Uterus (tissue), 2 donors: ENCODE measurements at regions not wholly inside any gene's neighbourhood (a gene's known extent, or its start where the extent isn't known, plus 50 kb on each side); places are given as distances from the start of the nearest gene placed in this dataset.

ENCODE experiments used
- POLR2A ChIP-seq, 2 donors: fragments of 450-650 bp; IDR thresholded peaks; one replicate each; pipeline ENCODE4 v1.6.1; 2016; ENCODE audit warnings: antibody characterized with exemption in 2 of 2, mild to moderate bottlenecking in 1 of 2, moderate library complexity in 1 of 2
- TF ChIP-seq, protein P1 (sequence below), 4 experiments: fragments of 200-600 bp in 2 of 4; fragments of 450-650 bp in 2 of 4; sonication (generic) in 2 of 4; IDR thresholded peaks; one replicate each; pipeline ENCODE4 v1.5.1; 2016 to 2019; ENCODE audit warnings: antibody characterized with exemption in 4 of 4, mild to moderate bottlenecking in 2 of 4, moderate library complexity in 1 of 4

DNA sequence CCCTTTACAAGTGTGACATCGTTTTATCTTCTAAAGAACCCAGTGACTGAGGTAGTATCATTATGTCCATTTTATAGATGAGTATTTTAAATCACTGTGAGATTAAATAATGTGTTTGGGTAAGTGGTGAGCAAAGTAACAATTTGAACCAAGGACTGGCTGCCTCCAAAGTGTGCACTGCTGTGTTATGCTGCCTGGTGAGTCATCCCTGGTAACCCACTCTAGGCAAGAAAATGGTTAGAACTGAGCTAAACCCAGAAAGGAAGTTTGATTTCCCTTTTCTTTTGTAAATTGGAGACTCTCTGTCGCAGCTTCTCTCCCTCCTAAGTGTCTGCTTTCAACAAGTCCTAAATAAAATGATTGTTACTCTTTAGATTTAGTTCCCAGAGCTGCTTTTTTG lies 342.8 kb upstream of the KAZN start:
- TF ChIP-seq, protein P1, sequence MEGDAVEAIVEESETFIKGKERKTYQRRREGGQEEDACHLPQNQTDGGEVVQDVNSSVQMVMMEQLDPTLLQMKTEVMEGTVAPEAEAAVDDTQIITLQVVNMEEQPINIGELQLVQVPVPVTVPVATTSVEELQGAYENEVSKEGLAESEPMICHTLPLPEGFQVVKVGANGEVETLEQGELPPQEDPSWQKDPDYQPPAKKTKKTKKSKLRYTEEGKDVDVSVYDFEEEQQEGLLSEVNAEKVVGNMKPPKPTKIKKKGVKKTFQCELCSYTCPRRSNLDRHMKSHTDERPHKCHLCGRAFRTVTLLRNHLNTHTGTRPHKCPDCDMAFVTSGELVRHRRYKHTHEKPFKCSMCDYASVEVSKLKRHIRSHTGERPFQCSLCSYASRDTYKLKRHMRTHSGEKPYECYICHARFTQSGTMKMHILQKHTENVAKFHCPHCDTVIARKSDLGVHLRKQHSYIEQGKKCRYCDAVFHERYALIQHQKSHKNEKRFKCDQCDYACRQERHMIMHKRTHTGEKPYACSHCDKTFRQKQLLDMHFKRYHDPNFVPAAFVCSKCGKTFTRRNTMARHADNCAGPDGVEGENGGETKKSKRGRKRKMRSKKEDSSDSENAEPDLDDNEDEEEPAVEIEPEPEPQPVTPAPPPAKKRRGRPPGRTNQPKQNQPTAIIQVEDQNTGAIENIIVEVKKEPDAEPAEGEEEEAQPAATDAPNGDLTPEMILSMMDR (IDR thresholded peaks at IDR 0.05), result no peak
- no peak for TF ChIP-seq POLR2A (IDR thresholded peaks at IDR 0.05)
